HG03469 (cell line): ENCODE measurements at regions not wholly inside any gene's neighbourhood (a gene's known extent, or its start where the extent isn't known, plus 50 kb on each side); places are given as distances from the start of the nearest gene placed in this dataset.

Experiments used
- ATAC-seq: cut with Tn5 transposase; IDR thresholded peaks from one replicate; pipeline ENCODE4 v1.9.1; 2021; ENCODE audit warnings: mild to moderate bottlenecking, moderate library complexity, moderate number of reproducible peaks; ENCODE audit not compliant: unreplicated experiment

DNA sequence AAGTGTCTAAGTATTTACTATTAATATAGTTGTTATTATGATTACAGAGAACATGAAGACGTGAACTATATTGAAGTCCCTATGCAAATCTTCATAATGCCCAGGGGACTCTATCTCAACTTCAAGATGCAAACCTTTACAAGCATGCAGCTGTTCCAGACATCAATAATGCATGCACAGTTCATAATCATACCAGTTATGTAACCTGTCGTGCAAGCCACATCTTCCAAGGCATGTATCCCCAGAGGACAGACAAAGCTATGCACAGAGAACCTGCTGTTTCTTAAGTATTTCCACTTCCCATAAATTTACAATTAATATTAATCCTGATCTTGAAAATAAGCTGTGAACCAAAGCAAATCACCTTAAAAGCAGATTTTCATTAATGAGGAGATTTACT is 534.1 kb downstream of the TUSC7 start:
- ATAC-seq, result no peak

DNA sequence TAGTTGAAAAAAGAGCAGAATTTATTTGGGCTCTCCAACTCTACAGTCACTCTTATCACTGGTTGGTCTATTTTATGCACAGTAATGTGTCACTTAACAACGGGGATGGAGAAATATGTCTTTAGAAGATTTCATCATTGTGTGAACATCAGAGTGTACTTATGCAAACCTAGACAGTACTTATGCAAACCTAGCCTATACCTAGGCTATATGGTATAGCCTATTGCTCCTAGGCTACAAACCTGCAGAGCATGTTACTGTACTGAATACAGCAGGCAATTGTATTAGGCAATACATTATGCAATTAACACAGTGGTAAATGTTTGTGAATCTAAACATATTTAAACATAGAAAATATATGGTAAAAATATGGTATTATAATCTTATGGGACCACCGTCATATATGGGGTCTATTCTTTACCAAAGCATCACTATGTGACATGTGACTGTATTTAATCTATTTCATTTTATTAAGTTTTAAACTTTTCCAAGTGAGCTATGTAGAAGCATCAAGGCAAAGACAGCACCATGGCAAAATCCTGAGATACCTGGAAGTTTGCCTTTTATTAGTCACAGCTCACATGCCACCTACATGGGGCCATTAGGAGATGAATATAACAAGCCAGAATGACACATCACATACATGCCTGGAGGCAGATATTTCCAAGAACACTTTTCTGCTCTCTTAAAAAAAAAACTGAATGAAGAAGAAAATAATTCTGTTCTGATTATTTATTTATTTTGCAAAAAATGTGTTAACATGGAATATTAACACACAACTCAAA is 537.4 kb downstream of the TUSC7 start:
- ATAC-seq, result no peak

DNA sequence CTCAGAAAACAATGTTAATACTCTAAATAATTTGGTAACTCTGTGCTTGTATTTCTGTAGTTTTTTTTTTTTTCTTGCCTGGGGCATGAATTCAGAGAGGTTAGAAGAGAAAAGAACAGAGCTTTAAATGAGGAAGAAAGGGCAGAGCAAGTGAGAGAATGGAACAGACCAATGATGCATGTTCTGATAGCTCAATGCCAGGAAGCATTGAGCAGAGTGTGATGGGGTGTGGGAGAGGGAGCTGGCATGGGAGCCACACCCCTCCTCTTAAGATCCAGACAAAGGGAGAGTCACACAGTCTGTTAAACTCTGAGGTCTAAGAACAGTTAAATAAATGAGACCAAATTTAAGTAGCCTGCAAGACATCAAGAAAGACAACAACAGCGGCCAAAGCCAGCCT is 538.6 kb downstream of the TUSC7 start:
- no peak for ATAC-seq

DNA sequence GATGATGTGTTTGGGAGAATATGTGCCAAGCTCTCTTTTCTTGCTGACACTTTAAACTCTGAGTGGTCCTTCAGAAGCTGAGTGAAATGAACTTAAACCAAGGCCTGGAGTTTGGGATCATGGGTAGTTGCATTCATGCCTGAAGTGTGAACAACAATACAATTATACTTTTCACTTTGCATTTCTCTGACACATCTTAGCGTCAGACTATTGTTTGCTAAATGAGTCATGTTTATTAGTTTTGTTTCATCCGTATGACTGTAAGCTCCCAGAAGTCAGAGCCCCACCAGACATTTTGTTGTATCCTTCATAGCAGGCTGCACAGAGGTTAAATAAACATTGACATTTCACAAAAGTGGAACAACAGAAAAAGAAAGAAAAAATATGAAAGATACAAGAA is 542.6 kb downstream of the TUSC7 start:
- ATAC-seq, result no peak

DNA sequence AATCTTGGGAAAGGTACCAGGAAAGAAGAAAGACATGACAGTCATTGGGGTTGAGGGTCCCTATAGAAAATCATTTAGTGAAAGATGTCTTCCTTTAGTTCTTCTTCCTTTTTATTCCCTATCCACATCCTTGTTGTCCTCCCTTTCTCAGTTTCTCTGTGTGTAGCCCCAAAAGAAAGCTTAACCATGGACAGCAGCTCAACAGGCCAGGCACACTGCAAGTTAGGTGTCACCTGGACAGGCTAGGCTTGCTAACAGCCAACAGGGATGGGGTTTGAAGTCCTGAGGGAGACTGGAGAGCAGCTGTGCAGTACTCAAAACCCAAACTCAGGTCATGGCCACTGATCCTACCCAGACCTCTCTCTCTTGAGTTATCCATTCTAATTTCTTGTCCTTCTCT is 543.1 kb downstream of the TUSC7 start:
- ATAC-seq, result no peak

DNA sequence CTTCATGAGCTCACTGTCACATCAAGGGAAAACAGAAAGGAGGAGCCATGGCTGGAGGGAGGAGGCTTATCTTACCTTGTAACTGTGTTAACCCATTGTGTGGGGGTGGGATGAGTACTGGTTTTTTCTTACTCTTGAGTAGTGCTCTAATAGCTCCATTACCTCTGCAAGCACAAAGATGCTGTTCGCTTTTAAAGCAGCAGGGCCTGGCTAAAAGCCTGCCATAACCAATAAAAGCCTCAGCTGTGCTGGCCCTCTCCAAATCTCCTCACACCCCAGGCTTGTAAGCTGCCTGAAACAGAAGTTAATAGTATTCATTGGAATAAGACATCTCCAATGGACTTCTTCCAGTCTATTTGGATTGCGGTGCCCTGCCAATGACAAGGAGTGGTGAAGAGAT is 544.1 kb downstream of the TUSC7 start:
- ATAC-seq, result no peak

DNA sequence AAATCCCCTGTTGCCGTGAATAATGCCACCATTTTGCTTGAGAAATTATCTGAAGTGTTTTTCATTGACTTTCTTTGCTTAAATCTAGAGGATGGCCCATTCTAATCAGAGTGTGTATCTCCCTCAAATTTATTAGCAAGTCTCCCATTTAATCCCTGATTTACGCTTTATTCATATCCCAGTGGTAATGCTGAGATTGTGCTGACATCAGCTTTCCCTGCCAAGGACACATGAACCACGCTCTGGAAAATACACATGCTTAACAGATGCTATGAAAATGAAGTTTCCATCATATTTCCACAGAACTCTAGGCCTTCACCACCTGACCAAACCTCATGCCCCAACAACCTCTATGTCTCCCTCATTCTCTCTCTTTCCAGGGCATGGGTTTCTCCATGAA is 545.4 kb downstream of the TUSC7 start:
- ATAC-seq, result no peak

DNA sequence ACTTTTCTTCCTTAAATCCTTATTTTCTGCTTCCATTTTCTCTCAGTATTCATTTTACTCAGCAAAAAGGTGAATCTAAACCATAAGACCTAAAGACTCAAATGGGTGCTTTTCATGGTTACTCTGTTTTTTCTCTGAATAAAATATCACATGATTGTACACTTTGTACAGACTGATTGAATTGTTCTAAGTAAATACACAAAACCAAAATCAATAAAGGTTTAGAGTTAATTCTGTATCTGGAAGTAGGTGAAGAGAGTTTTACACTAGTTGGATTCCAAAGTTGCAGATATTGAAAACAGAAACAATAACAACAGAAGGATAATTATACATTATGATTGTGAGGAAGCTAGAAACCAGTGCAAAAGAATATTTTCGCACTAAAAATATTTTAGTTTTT is 546.2 kb downstream of the TUSC7 start:
- ATAC-seq, result no peak

DNA sequence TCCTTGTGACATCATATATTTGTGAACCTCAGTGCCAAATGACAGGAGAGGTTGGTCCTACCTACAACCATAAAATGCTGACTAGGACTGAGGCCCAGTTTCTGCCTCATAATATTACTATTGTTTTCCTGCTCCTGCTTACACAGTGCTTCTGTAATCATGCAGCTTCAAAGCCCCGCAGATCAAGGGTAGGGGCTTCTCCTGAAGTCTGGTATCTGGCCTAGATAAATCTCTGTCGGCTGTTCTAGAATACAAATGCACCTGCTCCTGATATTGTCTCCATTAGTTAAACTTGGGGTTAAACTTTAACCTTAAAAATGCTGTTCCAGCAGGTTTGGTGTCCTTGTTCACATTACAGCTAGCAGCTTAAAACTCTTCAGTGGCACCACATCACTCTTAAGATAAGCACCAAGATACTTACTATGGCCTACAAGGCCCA is 552.4 kb downstream of the TUSC7 start:
- no peak for ATAC-seq

DNA sequence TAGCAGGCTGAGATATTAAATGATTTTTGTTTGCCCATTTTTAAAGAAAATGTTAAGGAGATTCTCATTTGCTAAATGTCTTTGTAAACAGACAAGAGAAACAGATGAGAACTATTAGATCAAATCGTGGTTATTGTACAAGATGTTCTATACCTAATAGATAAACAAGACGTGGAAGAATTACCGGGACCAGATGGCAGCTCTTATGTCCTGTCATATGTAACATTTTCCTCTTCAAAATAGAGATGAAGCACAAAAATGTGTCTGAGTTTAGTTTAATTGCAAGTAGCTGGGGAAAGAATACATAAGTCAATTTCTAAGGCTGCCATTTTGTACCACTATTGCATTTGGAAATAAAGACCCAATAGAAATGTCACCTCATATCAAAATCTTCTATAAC is 553.7 kb downstream of the TUSC7 start:
- ATAC-seq, result no peak

DNA sequence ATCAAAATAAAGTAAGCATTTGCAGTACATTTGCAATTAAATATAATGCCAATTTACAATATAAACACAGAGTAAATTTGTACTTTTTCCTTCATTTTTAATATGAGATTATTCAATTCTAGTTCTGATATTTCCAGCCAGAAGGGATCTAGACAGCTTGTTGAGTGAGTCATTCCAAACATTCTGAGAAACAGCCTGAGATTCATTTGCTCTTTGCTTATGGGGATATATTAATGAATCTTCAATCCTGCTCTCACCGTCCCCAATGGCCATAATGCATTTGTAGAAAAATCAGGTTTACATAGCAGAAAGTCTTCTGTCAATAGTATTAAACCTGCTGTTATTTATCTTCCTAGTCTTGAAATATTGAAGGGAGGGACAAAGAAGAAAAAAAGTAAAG is 554.2 kb downstream of the TUSC7 start:
- no peak for ATAC-seq

DNA sequence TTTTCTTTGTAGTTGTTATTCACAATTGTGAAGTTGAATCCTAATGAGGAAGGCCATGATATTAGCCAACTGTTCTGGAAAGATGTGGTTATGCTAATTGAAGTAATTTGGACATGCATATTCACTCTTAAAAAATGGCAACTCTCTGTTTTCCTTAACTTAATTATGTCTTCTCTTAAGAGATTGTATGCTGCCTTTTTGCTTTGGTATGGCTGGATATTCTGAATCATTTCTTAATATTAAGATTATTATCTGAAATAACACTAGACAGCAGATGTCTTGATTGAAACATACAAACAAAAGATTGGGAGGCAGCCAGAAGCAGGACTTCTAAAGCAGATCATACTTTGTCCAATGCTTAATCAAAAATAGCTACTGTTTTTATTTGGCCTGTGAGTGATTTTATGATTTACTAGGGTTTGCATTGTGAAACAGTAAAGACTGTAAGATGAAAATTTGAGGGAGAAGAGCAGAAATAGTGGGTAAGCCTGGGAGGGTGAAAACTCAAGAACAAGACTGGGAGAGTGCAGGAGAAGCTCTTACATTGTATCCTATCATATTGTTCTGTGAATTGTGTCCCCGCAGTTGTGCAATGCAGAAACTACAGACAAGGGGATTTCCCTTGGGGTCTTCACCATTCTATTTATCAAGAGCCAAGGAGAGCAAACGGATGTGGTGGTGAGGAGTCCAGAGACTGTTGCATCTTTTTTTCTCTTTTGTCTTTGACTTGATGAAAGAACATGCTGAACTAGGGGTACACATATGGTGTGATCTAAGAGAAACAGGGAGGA is 554.8 kb downstream of the TUSC7 start:
- no peak for ATAC-seq

DNA sequence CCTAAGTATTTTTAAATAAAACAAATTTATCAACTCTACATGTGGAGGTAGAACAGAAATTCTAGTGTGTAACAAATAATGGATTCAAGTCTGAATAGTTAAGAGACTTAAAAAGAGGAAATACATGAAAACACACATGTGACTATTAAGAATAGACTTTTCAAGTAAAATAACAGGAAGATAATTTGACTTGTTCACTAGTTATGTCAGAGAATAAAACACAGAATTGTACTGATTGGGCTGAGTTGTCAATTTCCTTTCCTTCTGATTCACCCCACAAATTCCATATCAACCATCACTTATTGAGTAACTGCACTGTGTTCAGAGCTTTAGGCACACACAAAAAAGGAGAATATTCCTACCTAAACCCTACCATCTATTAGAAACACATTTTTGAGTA is 557.2 kb downstream of the TUSC7 start:
- ATAC-seq, result no peak

DNA sequence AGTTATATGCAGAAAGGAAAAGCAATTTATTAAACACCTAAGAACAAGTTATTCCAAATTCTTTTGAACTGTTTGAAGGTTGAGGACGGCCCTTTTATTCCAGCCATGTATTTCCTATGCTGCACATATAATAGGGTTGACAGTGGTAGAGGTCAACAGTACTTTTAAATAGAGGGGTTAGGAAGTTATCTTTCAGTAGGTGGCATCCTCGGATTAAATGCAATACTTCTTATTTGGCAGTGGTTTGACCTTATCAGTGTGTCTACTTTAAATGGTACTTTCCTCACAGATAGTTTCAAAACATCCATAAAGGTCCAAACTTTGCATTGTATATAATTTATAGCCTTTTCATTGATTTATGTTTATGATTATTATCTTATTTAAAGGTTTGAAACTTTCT is 558.7 kb downstream of the TUSC7 start:
- ATAC-seq, result no peak

DNA sequence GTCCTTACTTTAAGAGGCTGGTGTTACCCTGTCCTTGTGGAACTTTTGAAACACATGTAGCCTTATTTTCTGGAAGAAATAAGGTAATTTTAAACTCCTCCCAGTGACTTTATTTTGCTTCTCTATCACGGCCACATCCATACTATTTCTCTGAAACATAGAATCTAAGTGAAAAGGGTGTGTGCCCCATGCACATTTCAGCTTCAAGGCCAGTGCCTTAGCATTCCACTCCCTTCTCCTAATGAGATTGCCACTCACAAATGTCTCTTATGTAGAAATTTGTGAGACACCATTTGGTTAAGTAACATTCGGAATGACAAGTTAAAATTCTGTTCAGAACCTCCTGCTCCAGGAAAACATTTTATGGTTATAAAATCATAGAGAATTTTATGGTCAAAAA is 562.7 kb downstream of the TUSC7 start:
- ATAC-seq, result no peak

DNA sequence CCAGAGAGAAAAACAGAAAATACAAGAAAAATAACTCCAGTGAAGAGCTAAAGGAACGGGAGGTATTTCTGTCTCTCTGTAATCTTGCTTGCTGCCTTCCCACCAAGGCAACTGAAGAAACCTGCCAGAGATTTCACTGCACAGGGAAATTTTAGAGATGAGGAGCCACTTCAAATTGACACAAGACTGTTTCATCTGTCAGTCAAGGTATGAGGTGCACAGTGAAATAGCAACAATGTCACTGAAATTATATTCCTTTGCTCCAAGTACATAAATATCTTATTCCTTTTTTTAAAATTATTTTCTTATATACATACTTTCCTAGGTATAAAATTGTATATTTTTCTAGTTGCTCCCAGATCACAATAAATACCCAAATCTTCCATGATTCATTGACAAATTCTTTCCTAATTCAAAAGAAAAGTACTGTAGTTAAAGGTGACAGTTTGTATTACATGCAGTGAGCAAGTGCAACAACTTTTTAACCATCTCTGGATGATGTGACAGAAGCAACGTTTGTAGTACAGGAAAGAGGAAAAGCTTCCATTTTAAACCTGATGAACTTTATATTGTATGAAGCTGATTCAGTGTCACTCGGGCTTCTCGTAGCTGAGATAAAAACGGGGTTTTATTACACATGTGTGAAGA is 563.4 kb downstream of the TUSC7 start:
- no peak for ATAC-seq

DNA sequence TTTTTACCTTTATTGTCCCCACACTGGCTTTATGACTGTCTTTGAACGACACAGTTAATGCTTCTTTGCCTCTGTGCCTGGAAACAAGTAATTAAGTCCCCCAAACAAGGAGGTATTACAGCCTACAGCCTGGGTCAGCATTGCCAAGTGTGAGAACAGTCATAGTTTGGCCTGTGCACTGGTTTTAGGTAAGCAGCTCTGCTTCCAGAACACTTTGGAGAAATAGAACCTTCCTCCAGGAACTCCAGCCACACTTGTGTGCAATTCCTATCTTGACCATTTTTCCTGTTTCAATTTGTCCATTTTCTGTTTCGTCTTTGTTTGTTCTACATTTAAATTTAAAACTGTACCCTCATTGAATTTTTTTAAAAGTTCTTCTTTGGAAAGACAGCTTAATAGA is 568.2 kb downstream of the TUSC7 start:
- ATAC-seq, result no peak

DNA sequence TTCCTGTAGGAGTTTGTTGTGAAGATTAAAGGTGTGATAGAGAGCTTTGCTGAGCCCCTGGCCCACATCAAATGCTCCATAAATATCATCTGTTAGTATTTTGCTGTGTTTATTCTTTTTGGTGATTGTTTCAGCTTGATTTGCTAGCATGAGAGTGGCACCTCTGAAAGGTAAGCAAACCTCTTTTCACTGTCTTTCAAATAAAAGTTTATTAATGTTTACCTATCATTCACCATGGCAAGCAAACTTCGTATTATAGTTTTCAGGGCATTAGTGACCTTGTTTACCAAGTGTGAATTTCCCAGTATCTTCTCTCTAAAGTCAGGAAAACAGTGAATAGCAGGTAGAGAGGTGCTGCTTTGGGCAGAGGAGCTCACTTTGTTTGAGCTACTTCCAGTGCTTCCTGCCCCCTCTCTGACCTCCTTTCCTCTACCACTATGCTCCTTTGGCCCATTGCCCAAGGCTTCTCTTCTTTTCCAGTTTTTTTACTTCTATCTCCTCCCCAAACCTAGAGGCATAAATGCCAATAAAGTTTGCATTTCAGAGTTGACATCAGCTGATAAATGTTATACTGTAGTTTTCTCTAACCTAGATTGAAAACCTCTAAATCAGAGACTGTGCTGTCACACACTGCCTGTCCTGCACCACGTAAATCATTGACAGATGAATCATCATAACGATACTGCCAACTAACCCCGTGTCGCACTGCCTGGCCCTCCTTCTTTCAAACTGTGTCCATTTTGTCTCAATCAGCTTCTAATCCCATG is 569.0 kb downstream of the TUSC7 start:
- ATAC-seq, result no peak

DNA sequence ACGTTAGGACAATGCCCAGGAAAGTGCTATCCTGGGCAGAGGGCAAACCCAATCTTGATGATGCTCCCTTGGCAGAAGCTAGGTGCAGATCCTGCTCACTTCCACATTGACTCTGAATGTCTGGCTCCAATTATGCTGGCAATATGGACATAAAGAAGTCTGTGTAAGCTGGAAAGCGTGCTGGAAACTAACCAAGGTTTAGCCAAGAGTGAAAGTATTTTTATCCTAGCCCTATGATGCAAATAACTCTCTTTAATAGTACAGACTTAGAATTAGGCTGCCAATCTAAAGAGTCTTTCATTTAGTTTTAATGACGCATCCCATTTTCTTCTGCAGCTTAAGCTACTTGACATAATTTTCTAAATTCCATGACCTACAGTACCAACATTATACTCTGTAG is 571.8 kb downstream of the TUSC7 start:
- ATAC-seq, result no peak

DNA sequence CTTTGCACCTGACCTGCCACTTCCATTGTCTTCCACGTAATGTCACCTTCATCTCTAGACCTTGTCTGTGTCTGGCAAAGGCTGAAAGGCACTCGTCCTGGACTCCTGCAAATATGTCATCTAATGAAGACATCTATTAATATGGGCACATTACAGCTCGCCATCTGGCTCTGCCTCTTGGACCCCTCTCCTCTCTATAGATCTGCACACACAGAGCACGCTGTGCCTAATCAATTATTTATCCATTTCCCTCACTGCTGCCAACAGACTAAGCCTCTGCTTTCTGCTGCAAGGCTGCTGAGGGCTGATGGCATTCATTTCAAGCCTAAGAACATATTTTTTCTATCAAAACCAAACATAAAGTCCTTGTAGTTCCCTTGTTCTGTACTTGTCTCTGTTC is 573.0 kb downstream of the TUSC7 start:
- ATAC-seq, result no peak

DNA sequence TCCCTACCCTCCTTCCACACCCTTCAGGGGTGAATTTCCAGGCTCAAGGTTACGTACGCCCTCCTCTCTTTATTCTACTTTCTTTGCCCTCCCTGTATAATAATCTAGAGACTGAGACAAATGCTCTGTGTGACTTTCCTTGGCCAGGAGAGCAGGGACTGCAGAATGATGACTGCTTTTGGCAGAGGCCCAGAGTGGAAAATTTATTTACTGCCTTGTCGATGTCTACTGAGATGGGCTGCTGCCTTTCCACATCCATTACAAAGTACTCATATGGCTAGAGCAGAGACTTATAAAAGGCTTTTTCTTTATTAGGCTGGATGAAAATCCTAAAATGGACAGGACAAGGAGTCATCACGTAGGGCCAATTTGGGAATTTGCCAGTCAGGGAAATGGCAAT is 576.2 kb downstream of the TUSC7 start:
- no peak for ATAC-seq
